Mucosa of descending colon (tissue), 3 donors: ENCODE measurements at regions not wholly inside any gene's neighbourhood (a gene's known extent, or its start where the extent isn't known, plus 50 kb on each side); places are given as distances from the start of the nearest gene placed in this dataset.
"Not testable (repeated sequence)": the region's sequence is repeated elsewhere in the genome, so short reads cannot be mapped to it uniquely, and the experiment has no call there.

Experiments used
- ATAC-seq: fragments of 200-7000 bp; cut with Tn5 transposase; one replicate; pipeline ENCODE4 v1.9.1; 2020; ENCODE audit warnings: mild to moderate bottlenecking, moderate library complexity
- DNase-seq, 3 donors: peaks; one replicate each; pipeline ENCODE4 v3.0.0-alpha.2; 2020
- H3K36me3 ChIP-seq: fragments of 200-600 bp; one replicate; pipeline ENCODE4 v1.8.0; 2021; ENCODE audit warnings: low read depth, mild to moderate bottlenecking
- H3K4me1 ChIP-seq: fragments of 200-600 bp; one replicate; pipeline ENCODE4 v1.8.0; 2021; ENCODE audit warnings: low read depth, mild to moderate bottlenecking
- H3K4me3 ChIP-seq: fragments of 200-600 bp; one replicate; pipeline ENCODE4 v1.8.0; 2021; ENCODE audit warnings: mild to moderate bottlenecking
- H3K9me3 ChIP-seq: fragments of 200-600 bp; one replicate; pipeline ENCODE4 v1.8.0; 2021; ENCODE audit warnings: mild to moderate bottlenecking
- CTCF ChIP-seq: fragments of 200-600 bp; IDR thresholded peaks from one replicate; pipeline ENCODE4 v1.8.0; 2022; ENCODE audit warnings: antibody characterized with exemption, mild to moderate bottlenecking
- intact Hi-C, 2 donors: fragments of 100-400 bp; cut with DNase I in 1 of 2; cut with micrococcal nuclease in 1 of 2; formaldehyde crosslinking; loops; one replicate each; pipeline versions ENCODE4 v1.11.0 to v1.11.1; 2022; cut with DNase I, micrococcal nuclease
- donor health status: DM: no; HTN: no; CAD: no; lungs with moderate emphysema.
- donor health status: DM: no; HTN: no; CAD: no.
- donor health status: DM: no; HTN: yes; CAD: no.

GRCh38 chr15:95068701-95069521 is 837.5 kb downstream of the MCTP2 start:
- Histone ChIP-seq H3K4me3 (no peak overlapping the region), H3K4me1 (no peaks in the 10 kb centered on the region), H3K36me3 (no peaks in the 10 kb centered on the region), H3K9me3 (no peaks in the 10 kb centered on the region)
- TF ChIP-seq CTCF: no peak
- intact Hi-C loops: no loop called here
- DNase-seq: no peak
- ATAC-seq: no peak

GRCh38 chr15:95075792-95076677 is 844.7 kb downstream of the MCTP2 start:
- no peak for DNase-seq
- TF ChIP-seq CTCF: no peak

GRCh38 chr15:95076678-95076990 is 845.3 kb downstream of the MCTP2 start:
- no peaks in the 10 kb centered on the region for H3K4me1 ChIP-seq
- ATAC-seq (no peak), DNase-seq (no peak)
- intact Hi-C loops: no loop called here
- H3K36me3 ChIP-seq: no peaks in the 10 kb centered on the region
- TF ChIP-seq CTCF: no peak
- no peaks in the 10 kb centered on the region for H3K9me3 ChIP-seq
- no peak overlapping the region for H3K4me3 ChIP-seq

More at GRCh38 chr15:95075792-95076677, 844.7 kb downstream of the MCTP2 start:
- intact Hi-C loops: no loop called here
- H3K36me3 ChIP-seq: no peaks in the 10 kb centered on the region
- H3K4me3 ChIP-seq: no peak overlapping the region
- H3K9me3 ChIP-seq: no peaks in the 10 kb centered on the region
- H3K4me1 ChIP-seq: no peaks in the 10 kb centered on the region
- no peak for ATAC-seq

GRCh38 chr15:95078003-95078402 is 846.6 kb downstream of the MCTP2 start:
- DNase-seq (no peak), ATAC-seq (no peak)
- TF ChIP-seq CTCF: no peak
- H3K4me1 ChIP-seq: no peaks in the 10 kb centered on the region
- no peaks in the 10 kb centered on the region for H3K36me3 ChIP-seq
- no peak overlapping the region for H3K4me3 ChIP-seq
- intact Hi-C loops: no loop called here
- no peaks in the 10 kb centered on the region for H3K9me3 ChIP-seq

- H3K9me3 ChIP-seq, H3K4me1 ChIP-seq, H3K36me3 ChIP-seq, H3K4me3 ChIP-seq, DNase-seq, ATAC-seq, intact Hi-C loops: not testable (repeated sequence)
These were observed 848.9 kb downstream of the MCTP2 start for GRCh38 chr15:95080228-95080627.

- no peak for TF ChIP-seq CTCF
- Histone ChIP-seq H3K36me3 (no peaks in the 10 kb centered on the region), H3K9me3 (no peaks in the 10 kb centered on the region), H3K4me1 (no peaks in the 10 kb centered on the region), H3K4me3 (no peak overlapping the region)
- intact Hi-C loops: no loop called here
- ATAC-seq: no peak
- DNase-seq: no peak
These were observed 853.7 kb downstream of the MCTP2 start for GRCh38 chr15:95085056-95085455.
